Adrenal gland (tissue), 9 donors: ENCODE measurements at regions not wholly inside any gene's neighbourhood (a gene's known extent, or its start where the extent isn't known, plus 50 kb on each side); places are given as distances from the start of the nearest gene placed in this dataset.
"Not testable (repeated sequence)": the region's sequence is repeated elsewhere in the genome, so short reads cannot be mapped to it uniquely, and the experiment has no call there.

ENCODE experiments used
- DNase-seq, 7 donors: peaks; one replicate each; pipeline ENCODE4 v3.0.0-alpha.2; 2019 to 2020
- H3K27ac ChIP-seq, 5 donors: fragments of 200-600 bp; sonication (generic) in 4 of 5; 1 replicate in 3 of 5; 2 replicates in 2 of 5; pipeline versions ENCODE4 v1.5.1 to v1.8.0; 2016 to 2020; ENCODE audit warnings: mild to moderate bottlenecking in 1 of 5
- H3K27me3 ChIP-seq: fragments of 200-600 bp; 2 replicates; pipeline ENCODE4 v1.8.0; 2021
- H3K36me3 ChIP-seq, 2 donors: fragments of 200-600 bp; replicated peaks in 1 of 2; 1 replicate in 1 of 2; 2 replicates in 1 of 2; pipeline versions ENCODE4 v1.5.1 to v1.8.0; 2018 to 2022
- H3K4me1 ChIP-seq, 2 donors: fragments of 200-600 bp; replicated peaks in 1 of 2; 1 replicate in 1 of 2; 2 replicates in 1 of 2; pipeline versions ENCODE4 v1.5.1 to v1.8.0; 2018 to 2021
- H3K4me3 ChIP-seq, 4 donors: fragments of 200-600 bp; sonication (generic) in 3 of 4; one replicate each; pipeline ENCODE4 v1.5.1; 2016 to 2018
- H3K9me3 ChIP-seq, 3 donors: fragments of 200-600 bp; sonication (generic) in 1 of 3; replicated peaks in 1 of 3; 1 replicate in 2 of 3; 2 replicates in 1 of 3; pipeline versions ENCODE4 v1.5.1 to v1.8.0; 2016 to 2021
- CTCF ChIP-seq, 6 experiments: fragments of 450-650 bp in 4 of 6; fragments of 200-600 bp in 2 of 6; sonication (generic) in 1 of 6; IDR thresholded peaks; 1 replicate in 5 of 6; 2 replicates in 1 of 6; pipeline versions ENCODE4 v1.5.1 to v1.8.0; 2016 to 2021; ENCODE audit warnings: antibody characterized with exemption in 6 of 6, mild to moderate bottlenecking in 2 of 6, moderate library complexity in 1 of 6
- POLR2A ChIP-seq, 2 donors: fragments of 450-650 bp; IDR thresholded peaks; one replicate each; pipeline ENCODE4 v1.6.1; 2017; ENCODE audit warnings: antibody characterized with exemption in 2 of 2, mild to moderate bottlenecking in 2 of 2, moderate library complexity in 1 of 2
- whole genome bisulfite sequencing, 4 donors: extraction: QIAGEN DNeasy Blood & Tissue Kit in 2 of 4; methylation state at CpG; one replicate each; pipeline versions ENCODE4 v1.1.5 to v1.1.7; 2013 to 2017; 5-methylcytosine and 5-hydroxymethylcytosine counted together
- intact Hi-C, 2 donors: fragments of 100-400 bp; cut with DNase I; formaldehyde crosslinking; loops; one replicate each; pipeline versions ENCODE4 v1.14.1 to v1.15.0; 2022 to 2023
- donor health status: healthy with polysubstance abuse.
- donor health status: Bipolar disorder and iron deficiency.
- donor health status: DM: yes; HTN: yes; CAD: no.
- donor health status: DM: no; HTN: no; CAD: no.
- donor health status: DM: no; HTN: no; CAD: no.

GRCh38 chr1:224029286-224030025 lies 84.5 kb upstream of the FBXO28 start:
- WGBS, 4 donors, result 71 to 83% (median 78%) methylated on average over 3 to 5 of the region's 5 CpGs
- H3K4me3 ChIP-seq, H3K27ac ChIP-seq, intact Hi-C loops, H3K36me3 ChIP-seq, DNase-seq, H3K4me1 ChIP-seq, H3K27me3 ChIP-seq, H3K9me3 ChIP-seq: not testable (repeated sequence)

GRCh38 chr1:224028802-224029201 lies 85.1 kb upstream of the FBXO28 start:
- H3K4me1 ChIP-seq, intact Hi-C loops, H3K27ac ChIP-seq, H3K4me3 ChIP-seq, H3K27me3 ChIP-seq, H3K9me3 ChIP-seq, H3K36me3 ChIP-seq, DNase-seq: not testable (repeated sequence)
- WGBS, 4 donors, result 94 to 100% (median 98%) methylated on average over 1 to 3 of the region's 3 CpGs

GRCh38 chr1:224023122-224023521 lies 90.8 kb upstream of the FBXO28 start:
- H3K27me3 ChIP-seq, H3K4me3 ChIP-seq, H3K36me3 ChIP-seq, H3K27ac ChIP-seq, DNase-seq, H3K9me3 ChIP-seq, H3K4me1 ChIP-seq, intact Hi-C loops: not testable (repeated sequence)
- 24 to 39% (median 37%) methylated on average over 1 to 3 of the region's 3 CpGs for WGBS, 4 donors

- DNase-seq, H3K27ac ChIP-seq, H3K4me3 ChIP-seq, H3K27me3 ChIP-seq, H3K36me3 ChIP-seq, intact Hi-C loops, H3K4me1 ChIP-seq, H3K9me3 ChIP-seq: not testable (repeated sequence)
- WGBS, 4 donors, result 46 to 74% (median 67%) methylated on average over 3 to 7 of the region's 7 CpGs
Observed at GRCh38 chr1:224022249-224022970, 91.5 kb upstream of the FBXO28 start.

- DNase-seq, result peak in 1 of 7 donors; percentile 7
- WGBS, 4 donors, result 44 to 64% (median 54%) methylated on average over 3 of the region's 3 CpGs
- H3K4me1 ChIP-seq, H3K9me3 ChIP-seq, H3K36me3 ChIP-seq, H3K27me3 ChIP-seq, intact Hi-C loops, H3K27ac ChIP-seq, H3K4me3 ChIP-seq: not testable (repeated sequence)
Observed at GRCh38 chr1:224019866-224020265, 94.0 kb upstream of the FBXO28 start.

- H3K9me3 ChIP-seq, DNase-seq, intact Hi-C loops, H3K36me3 ChIP-seq, H3K4me1 ChIP-seq, H3K27ac ChIP-seq, H3K4me3 ChIP-seq, H3K27me3 ChIP-seq: not testable (repeated sequence)
- 94 to 98% (median 96%) methylated on average over 8 of the region's 8 CpGs for WGBS, 4 donors
Observed at GRCh38 chr1:224015782-224016181, 98.1 kb upstream of the FBXO28 start.

- no peaks in the 10 kb centered on the region for H3K9me3 ChIP-seq
- DNase-seq, result no peak
- H3K27ac ChIP-seq, result no peak overlapping the region
- 85 to 90% (median 88%) methylated on average over 7 of the region's 7 CpGs for WGBS, 4 donors
- TF ChIP-seq POLR2A (IDR thresholded peaks at IDR 0.05) (no peak), CTCF (IDR thresholded peaks at IDR 0.05) (no peak)
- H3K4me1 ChIP-seq, result no peaks in the 10 kb centered on the region
- no peak overlapping the region for H3K4me3 ChIP-seq
- intact Hi-C loops, result no loop called here
- no peaks in the 10 kb centered on the region for H3K36me3 ChIP-seq
- no peaks in the 10 kb centered on the region for H3K27me3 ChIP-seq
Observed at GRCh38 chr1:224014330-224014649, 99.6 kb upstream of the FBXO28 start.

GRCh38 chr1:224013626-224014329 lies 100.1 kb upstream of the FBXO28 start:
- intact Hi-C loops, result not testable (repeated sequence)

GRCh38 chr1:224012807-224013434 lies 101.0 kb upstream of the FBXO28 start:
- DNase-seq, H3K4me1 ChIP-seq, H3K36me3 ChIP-seq, intact Hi-C loops, H3K27ac ChIP-seq, H3K9me3 ChIP-seq, H3K27me3 ChIP-seq, H3K4me3 ChIP-seq: not testable (repeated sequence)
- WGBS, 4 donors, result 89 to 93% (median 91%) methylated on average over 19 of the region's 19 CpGs

More at GRCh38 chr1:224013626-224014329, 100.1 kb upstream of the FBXO28 start:
- H3K27ac ChIP-seq, H3K4me3 ChIP-seq, H3K4me1 ChIP-seq, H3K9me3 ChIP-seq, H3K27me3 ChIP-seq, H3K36me3 ChIP-seq, DNase-seq: not testable (repeated sequence)
- 82 to 90% (median 85%) methylated on average over 26 to 28 of the region's 28 CpGs for WGBS, 4 donors
